ENCODE measurements at regions not wholly inside any gene's neighbourhood (a gene's known extent, or its start where the extent isn't known, plus 50 kb on each side); places are given as distances from the start of the nearest gene placed in this dataset.

GRCh38 chr18:2310886-2311285 is 260.4 kb downstream of the METTL4 start:
- TF ChIP-seq, protein P1, sequence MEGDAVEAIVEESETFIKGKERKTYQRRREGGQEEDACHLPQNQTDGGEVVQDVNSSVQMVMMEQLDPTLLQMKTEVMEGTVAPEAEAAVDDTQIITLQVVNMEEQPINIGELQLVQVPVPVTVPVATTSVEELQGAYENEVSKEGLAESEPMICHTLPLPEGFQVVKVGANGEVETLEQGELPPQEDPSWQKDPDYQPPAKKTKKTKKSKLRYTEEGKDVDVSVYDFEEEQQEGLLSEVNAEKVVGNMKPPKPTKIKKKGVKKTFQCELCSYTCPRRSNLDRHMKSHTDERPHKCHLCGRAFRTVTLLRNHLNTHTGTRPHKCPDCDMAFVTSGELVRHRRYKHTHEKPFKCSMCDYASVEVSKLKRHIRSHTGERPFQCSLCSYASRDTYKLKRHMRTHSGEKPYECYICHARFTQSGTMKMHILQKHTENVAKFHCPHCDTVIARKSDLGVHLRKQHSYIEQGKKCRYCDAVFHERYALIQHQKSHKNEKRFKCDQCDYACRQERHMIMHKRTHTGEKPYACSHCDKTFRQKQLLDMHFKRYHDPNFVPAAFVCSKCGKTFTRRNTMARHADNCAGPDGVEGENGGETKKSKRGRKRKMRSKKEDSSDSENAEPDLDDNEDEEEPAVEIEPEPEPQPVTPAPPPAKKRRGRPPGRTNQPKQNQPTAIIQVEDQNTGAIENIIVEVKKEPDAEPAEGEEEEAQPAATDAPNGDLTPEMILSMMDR (IDR thresholded peaks at IDR 0.05) = no peak
- TF ChIP-seq POLR2A (IDR thresholded peaks at IDR 0.05) = no peak

All from right lobe of liver (tissue), 4 donors.